ENCODE measurements at regions not wholly inside any gene's neighbourhood (a gene's known extent, or its start where the extent isn't known, plus 50 kb on each side); places are given as distances from the start of the nearest gene placed in this dataset.

DNA sequence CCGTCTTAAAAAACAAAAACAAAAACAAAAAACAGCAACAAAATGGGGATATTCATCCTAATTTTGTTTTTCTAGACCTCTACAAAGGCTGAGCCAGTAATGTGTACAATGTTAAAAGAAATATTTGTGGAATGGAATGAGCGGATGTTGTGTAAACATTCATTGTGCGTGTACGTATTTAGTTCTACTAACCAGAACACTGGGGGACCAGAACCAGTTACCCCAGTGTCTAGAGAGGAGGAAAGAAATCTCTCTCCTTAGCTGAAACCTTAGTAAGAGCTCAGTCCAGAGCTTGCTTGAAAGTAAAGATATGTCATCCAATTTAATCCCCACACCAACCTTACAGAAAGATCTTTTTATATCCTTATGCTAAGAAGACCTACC lies 106.7 kb upstream of the CPEB4 start:
- DNase-seq: no peak

DNA sequence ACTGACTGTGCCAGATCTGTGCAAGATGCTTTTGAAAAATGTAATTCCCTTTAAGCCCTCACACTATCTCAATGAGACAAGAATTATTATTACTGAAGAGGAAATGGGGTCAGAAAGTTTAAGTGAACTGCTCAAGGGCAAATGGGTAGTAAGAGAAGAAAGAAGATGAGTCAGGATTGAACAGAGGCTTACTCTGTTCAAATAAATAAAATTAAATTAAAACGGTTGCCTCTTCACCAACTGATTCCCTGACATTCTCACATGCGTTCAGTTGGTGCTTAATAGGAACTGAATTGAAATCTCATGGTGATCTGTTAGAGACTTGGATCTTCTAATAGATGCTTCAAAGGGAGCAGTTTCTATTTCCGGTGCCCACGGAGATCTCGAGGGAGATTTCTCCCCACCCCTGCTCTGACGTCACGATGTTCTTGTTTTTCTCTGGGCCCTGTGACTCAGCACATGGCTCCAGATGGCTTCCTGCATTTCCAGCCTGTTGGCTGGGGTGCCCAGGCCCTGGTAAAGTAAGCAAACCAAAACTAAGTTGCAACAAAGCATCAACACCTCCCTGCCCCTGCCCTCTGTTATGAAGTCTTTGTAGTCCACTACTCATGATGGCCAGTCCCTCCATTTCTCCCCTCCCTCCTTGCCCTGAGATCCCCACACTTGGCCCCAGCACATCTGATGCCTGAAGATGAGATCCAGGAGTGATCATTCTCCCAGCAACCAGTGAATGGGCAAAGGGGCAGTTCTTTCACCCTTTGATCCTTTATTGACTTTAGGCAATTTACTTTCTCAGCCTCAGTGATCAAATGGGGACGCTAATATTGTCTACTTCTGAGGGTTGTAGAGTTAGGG lies 106.1 kb upstream of the CPEB4 start:
- peak; percentile 25 for DNase-seq

DNA sequence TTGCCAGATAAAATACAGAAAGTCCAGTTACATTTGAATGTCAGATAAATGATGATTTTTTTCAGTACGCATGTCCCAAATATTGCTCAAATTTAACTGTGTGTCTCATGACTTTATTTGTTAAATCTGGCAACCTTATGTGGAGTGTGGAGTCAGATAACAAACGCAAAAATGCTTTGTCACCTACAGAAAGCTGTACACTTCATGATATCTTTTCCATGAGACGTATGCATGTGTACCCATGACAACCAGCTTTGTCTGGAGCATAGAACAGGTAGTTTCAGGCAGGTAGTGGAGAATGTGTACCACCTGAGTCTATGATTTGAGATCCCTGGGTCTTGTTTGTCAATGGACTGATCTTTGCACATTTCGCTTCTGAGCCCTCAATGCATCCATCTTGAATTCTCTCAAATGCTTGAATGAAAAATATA lies 105.5 kb upstream of the CPEB4 start:
- no peak for DNase-seq

DNA sequence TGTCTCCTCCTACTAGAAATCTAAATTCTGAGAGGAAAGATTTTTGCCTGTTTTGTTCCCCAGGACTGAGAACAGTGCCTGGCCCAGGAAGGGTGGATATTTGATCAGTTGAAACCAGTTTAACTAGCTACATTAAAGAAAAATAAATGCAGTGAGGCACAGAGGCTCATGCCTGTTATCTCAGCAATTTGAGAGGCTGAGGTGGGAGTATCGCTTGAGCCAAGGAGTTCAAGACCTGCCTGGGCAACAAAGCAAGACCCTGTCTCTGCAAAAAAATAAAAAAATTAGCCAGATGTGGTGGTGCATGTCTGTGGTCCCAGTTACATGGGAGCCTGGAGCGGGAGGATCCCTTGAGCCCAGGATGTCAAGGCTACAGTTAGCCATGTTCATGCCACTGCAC lies 104.8 kb upstream of the CPEB4 start:
- DNase-seq: no peak

DNA sequence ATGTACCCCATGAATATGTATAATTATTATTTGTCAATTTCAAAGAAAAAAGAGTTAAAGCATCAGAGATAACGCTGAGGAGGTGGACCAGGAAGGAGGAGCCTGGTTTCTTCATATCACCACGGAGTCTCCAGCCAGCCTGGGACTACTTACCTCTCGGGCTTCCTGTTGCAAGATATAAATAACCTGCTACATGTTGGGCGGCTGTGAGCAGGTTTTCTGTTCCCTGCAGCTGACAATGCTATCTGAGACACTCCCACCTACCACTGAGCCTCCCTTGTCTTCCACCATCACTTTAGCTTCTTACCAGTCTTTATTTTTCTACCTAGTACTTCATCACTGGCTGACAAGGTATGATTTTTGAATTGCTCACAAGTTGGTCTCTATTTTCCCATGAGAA lies 102.7 kb upstream of the CPEB4 start:
- no peak for DNase-seq

DNA sequence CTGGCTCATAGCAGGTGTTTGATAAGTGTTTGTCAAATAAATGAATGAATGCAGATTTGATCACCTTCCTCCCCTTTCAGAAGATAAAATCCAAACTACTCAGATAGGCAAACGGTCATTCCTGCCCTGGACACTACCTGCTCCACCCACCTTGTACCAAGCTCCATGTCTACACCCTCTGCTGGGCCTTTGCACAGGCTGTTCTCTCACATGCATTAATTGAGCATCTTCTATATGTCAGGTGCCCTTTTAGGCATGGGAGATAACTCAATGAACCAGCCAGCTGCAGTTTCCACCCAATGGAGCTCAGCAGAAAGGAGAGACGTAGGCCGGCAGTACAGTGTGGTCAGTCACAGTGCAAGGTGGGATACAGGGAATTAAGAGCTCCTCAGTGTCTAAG lies 102.3 kb upstream of the CPEB4 start:
- no peak for DNase-seq

DNA sequence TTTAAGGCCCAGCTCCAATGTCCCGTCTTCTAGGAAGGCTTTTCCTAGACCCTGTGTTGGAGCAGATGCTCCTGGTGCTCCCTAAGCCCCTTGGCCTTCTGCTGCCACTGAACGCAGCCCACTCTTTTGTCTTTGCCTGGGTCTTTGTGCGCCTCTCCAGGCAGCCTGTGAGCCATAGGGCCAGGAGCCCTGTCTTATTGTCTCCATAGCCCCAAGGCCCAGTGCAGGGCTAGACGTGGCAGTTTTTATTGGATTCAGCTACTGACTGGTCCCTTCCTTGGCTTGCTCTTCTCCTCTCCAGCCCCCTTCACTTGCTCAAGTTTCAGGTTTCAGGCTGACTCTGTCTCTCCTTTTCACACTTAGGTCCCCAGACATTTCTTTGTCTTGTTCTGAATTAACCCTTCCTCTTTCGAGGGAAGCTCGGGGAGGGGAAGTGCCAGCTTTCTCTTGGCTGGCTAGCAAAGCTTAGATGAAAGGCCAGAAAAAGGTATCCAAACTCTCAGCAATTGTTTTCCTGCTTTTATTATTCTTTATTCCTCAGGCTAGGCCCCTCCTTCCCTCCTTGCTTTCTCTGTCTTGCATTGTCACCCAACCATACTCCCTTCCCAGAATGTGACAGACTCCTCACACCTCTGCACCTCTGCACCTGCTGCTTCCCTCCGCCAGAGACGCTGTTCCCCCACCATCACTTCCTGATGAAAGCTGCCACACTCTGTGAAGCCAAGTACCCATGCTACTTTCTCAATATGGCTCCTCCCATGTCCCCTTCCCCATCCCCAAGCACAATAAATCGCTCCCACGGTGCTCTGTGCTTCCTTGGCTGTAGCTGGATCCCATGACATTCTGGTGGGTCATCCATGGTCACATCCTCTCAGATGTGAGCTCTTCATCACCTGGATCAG lies 101.6 kb upstream of the CPEB4 start:
- DNase-seq: no peak

DNA sequence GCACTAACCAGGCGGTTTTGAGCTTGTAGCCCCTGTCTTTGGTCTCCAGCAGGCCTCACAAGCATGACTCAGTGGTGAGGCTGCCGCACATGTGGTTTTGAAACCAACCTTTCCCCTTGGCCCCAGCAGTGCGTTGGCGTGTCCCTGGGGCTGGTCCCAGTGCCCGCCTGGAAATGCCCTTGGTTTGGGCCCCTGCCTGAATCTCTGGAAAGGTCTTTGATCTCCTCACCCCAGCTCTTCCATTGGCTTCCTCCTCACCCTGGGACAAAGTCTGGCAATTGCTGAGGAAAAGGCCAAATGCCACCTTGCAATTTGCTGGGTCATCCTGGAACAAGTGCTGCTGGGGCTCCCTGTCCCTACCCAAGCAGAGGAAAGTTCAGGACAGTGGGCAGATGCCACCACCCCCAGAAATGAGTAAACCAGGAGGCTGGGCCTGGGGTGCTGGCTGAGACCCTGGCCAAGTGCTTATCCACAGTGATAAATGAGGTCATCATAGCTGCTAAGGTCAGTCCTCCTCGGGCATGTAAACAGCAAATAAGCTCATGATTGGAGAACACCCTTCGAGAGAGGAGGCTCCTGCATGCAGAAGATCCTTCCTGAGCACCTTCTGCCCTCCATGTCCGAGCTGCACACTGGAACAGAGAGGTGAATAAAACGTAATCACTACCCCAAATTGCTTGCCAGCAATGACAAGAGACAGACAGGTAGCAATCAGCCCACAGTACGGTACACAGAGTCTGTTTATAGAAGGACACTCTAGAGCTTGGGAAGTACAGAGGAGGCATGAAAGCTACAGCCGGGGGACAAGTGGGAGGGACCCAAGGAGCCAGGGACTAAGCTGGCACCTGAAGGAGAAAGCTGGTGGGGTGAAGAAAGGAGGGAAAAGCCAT lies 98.9 kb upstream of the CPEB4 start:
- DNase-seq: no peak

DNA sequence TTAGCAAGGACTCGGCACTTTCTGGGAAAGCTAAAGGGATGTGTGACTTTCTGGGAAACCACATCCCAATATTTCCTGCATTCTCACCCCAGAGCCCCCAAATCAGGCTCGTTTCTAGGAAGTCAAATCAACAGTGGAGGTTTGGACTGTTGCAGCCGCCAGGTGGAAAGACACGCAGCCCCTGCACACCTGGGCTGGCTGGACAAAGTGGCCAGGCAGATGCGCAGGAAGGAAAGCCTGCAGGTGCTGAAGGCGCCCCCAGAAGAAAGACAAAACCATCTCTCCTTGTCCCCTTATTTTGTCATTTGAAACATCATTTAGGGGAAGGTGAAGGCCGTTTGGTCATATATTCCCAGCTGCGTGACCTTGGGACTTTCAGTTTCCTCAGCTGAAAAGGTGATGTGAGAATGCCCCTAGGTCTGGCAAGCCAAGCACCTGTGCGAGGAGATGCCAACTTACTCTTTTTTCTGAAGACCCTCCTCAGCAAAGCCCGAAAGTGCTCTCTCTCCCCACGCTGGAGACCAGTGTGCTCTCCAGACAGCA lies 97.9 kb upstream of the CPEB4 start:
- DNase-seq: no peak

DNA sequence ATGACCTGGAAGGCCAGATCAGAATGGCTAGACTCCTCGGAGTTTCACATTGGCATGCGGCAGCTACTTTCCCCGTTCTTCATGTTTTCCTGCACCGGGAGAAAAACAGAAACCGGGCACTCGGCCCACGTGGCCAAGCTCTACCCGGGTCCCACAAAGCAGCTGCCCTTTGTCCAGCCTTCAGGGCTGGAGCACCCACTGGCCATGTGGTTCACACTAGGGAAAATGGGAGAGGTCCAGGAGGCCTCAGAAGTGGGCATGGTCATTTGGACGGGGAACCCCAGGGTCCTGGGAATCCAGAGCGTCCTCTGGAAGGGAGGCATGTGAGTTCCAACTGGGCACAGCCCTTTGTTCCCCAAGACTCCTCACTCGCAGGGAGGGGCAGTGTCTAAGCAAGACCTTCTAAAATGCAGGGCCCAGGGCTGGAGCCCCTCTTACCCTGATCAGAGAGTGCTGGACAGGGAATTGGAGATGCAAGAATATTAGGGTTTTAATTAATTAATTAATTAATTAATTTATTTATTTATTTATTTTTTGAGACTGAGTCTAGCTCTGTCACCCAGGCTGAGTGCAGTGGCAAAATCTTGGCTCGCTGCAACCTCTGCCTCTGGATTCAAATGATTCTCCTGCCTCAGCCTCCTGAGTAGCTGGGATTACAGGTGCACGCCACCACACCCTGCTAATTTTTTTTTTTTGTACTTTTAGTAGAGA lies 97.2 kb upstream of the CPEB4 start:
- no peak for DNase-seq

DNA sequence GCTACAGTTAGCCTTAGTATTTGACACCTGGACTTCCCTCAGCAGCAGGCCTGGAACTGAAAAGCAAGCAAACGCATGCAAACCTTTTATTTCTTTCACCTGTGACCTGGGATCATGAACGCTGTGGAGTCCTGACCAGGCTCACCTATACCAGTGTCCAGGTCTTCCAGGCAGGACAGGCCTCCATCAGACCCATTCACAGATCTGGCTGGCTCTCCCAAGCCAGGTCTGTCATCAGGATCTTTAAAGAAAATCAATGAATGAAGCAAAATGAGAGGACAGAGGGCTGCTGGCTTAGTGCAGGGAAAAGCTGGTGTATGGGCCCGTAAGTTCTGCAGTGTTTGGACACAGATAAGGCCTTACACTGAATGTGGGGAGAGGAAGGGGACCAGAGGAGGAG lies 96.3 kb upstream of the CPEB4 start:
- DNase-seq: no peak

DNA sequence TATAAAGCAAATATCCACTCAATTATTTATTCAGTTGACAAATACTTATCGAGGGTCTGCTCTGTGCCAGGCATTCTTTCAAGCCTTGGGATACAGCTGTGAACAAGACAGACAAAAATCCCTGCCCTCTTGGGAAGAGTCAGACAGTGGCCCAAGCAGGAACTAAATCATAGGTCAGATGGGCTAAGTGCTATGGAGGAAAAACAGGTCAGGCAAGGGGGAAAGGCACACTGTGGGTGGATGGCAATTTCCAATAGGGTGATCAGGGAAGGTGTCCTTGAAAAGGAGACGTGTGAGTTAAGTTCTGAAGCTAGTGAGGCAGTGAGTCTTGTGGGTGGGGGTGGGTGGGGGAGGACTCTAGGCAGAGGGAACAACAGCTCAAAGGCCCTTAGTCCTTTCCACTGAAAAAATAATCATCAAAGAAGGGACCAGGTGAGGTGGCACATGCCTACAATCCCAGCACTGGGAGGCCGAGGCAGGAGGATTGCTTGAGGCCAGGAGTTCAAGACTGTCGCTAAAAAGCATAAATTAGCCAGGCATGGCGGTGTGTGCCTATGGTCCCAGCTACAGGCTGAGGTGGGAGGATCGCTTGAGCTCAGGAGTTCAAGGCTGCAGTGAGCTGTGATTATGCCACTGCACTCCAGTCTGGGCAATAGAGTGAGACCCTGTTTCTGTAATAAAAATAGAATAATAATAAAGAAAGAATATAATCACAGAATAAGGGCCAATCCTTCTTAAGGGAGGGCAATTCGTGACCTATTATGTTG lies 95.2 kb upstream of the CPEB4 start:
- no peak for DNase-seq

DNA sequence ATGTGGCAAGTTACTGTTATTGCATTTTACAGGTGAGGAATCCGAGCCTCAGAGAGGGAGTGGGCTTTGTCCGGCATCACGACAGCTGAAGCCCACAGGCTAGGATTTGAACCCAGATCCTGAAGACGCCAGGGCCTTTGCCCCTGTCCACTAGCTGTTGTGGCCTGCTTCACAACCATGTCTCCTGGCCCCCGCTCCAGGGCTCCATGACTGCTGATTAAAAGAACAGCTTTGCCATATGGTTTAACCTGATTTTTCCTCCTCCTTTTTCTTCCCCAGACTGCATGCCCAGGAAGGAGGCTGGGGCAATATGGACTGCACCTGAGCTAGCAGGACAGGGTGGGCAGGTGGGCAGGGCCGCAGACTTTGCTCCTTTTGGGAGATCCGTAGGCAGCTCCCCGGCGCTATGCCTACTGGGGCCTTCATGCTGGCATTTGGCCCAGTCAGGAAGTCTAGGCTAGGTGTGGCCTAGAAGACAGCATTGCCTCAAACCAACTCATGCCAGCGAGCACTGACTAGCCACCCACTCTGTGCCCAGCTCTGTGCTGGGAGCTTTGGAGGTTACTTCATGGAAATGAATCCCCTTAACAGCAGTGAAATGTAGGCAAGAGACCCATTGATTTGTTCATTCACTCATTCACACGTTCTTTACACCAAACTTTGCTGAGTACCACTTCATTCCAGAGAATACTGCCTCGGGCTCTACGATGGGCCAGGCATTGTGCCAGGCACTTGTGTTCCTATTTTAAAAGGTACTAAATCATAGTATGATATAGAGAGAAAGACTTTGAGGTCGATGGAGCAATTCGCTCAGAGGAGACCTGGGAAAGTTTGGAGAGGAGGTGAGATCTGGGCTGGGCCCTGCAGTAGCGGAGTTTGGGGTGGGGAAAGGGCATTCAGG lies 94.3 kb upstream of the CPEB4 start:
- no peak for DNase-seq

DNA sequence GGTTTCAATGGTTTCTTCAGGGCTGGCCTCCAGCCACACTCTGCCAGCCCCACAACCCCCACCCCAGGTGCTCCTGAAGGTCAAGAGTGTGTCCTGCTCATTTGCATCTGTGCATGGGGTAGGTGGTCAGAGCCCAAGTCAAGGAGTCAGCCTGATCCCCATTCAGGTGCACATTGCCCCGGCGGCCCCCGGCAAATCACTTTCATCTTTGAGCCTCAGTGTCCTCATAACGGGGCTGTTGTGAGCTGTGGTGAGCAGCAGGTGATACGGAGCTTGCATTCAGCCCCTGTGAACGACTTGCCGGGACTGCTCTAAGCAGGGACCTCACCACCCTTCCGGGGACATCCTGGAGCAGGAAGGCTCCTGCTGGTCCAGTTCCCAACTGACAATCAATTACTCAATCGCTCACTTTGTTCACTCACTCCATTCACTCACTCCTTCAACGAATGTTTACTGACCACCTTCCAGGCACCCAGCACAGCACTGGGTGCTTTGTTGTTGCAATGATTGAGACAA lies 93.2 kb upstream of the CPEB4 start:
- no peak for DNase-seq

DNA sequence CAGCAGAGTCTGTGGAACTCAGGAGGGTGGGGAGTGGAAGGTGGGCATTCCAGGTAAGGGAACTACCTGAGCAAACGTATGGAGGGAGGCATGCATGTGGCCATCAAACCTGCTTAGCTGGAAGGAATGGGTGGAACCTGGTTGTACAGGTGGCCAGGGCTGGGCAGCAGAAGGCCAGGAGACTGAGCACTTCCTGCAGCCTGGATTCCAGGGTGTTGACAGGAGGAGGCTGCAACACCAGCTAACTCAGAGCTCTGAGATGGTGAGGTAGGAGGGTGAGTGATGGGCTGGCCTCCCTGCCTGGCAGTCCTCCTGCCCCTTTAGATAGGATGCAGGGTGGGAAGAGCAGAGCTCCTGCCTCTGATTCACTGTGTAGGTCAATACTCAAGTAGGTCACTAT lies 92.5 kb upstream of the CPEB4 start:
- no peak for DNase-seq

DNA sequence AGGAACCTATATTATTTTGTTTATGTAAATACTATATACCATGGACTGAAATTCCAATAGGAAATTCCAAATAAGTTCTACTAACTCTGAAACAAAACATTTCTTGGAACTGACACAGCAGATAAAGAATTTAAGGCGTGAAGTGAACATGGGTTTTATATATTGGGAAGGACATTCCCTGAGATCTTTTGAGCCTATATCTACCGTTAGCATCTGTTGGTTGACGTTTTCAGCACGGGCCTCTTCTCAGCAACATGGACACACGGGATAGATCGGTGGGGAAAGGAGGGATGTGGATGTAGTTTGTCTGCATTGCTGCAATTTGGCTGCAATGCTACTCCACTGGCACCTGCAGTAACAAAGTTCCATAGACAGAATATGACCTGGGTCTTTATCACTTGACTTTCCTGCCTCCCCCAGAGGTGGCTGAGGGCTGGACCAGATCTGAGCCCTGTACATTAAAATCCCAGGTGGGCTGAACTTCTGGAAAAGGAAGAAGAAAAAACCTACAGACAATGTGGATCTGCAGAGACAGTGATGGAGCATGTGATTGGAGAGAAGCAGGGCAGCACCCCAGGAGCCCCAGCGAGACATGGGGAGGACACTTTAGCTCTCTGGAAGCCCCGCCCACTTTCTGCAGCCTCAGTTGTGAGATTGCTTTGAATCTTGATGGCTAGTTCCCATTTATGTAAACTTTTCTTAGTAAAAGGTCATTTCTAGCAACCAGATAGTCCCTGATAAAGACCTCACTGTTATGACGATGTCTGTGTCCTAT lies 91.2 kb upstream of the CPEB4 start:
- no peak for DNase-seq

DNA sequence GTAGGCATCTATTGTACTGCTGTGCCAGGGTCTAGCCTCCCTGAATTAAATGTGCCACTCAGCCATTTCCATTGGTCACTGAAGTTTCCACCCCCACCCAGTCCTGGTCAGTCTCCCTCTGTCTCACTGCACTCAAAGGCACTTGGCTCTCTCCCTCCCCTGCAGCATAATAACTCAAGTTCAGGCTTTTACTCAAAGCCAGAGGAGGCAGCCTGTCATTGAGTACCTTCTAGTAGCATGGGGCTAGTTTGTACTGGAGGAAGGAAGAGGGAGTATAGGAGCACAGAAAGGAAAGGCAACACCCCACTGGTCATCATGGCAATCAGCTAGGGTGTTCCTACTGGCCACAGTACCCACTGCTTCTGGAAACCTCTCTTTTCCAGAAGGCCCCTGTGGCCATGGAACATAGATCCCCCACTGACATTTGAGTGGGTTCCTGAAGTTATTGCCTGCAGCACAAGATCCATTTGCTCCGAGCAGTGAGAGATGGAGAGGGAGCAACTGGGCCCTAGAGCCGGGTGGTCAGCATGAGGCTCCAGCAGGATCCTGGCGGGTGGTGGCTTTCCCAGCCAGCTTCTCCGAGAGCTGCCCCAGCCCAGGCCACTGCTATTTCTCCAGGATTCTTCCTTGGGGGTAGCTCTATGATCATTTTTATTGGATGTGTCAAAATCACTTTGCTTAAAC lies 89.9 kb upstream of the CPEB4 start:
- no peak for DNase-seq

DNA sequence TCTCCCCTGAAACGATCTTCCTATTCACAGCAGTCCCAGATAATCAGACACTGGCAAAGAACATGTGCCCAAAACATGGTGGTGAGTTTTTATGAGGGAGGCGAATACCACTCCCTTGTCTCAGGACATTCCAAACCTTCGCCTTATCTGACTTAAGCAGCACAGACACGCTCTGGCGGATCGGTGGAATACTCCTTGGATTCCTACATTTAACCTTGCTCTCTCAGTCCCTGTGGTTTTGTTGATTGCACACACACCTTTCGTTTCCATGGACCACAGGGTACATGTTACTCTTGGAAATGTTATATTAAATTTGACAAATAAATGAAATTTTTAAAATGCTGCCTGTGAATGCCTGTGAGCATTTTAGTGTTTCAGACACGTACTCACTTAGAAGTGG lies 87.8 kb upstream of the CPEB4 start:
- no peak for DNase-seq
